ENCODE measurements at regions not wholly inside any gene's neighbourhood (a gene's known extent, or its start where the extent isn't known, plus 50 kb on each side); places are given as distances from the start of the nearest gene placed in this dataset.

- TF ChIP-seq IRF3 (IDR thresholded peaks at IDR 0.05; ENCODE audit: low read depth, low read length) (no peak), NRF1 (IDR thresholded peaks at IDR 0.05; ENCODE audit: low read depth, low read length) (no peak)
These were observed 381.4 kb upstream of the CD180 start (continued) for GRCh38 chr5:67578011-67578410.

- no peaks in the 10 kb centered on the region for H3K79me2 ChIP-seq (ENCODE audit: insufficient read depth)
- no peak for DNase-seq
- TF ChIP-seq GABPA (IDR thresholded peaks at IDR 0.05; ENCODE audit: low read depth) (no peak), YY1 (IDR thresholded peaks at IDR 0.05; ENCODE audit: low read depth) (no peak), NFIC (IDR thresholded peaks at IDR 0.05; ENCODE audit: borderline replicate concordance) (no peak), RCOR1 (IDR thresholded peaks at IDR 0.05; ENCODE audit: low read length) (no peak), RAD21 (IDR thresholded peaks at IDR 0.05; ENCODE audit: low read length) (no peak), MXI1 (IDR thresholded peaks at IDR 0.05; ENCODE audit: low read depth, low read length) (no peak), USF2 (IDR thresholded peaks at IDR 0.05; ENCODE audit: borderline replicate concordance, low read depth, low read length) (no peak), SMC3 (IDR thresholded peaks at IDR 0.05; ENCODE audit: low read depth, low read length) (no peak), FOXJ3 (CRISPR knock-in tag; IDR thresholded peaks at IDR 0.05) (no peak), TEAD4 (IDR thresholded peaks at IDR 0.05; ENCODE audit: borderline replicate concordance, insufficient read depth) (no peak), REST (IDR thresholded peaks at IDR 0.05; ENCODE audit: low read depth, low read length) (no peak), EP300 (IDR thresholded peaks at IDR 0.05; ENCODE audit: borderline replicate concordance in 1 of 2, low read depth in 1 of 2, low read length in 1 of 2) (no peak)
- no peaks in the 10 kb centered on the region for H3K36me3 ChIP-seq (replicated peaks in 1 of 2; ENCODE audit: control insufficient read depth in 1 of 2, insufficient read depth in 2 of 2, low read length in 1 of 2)
- no peak overlapping the region for H3K9ac ChIP-seq
- no peaks in the 10 kb centered on the region for H4K20me1 ChIP-seq (ENCODE audit: insufficient read depth)
- no peaks in the 10 kb centered on the region for H3K9me3 ChIP-seq
- no peak overlapping the region for H3K27ac ChIP-seq (ENCODE audit: low read depth in 2 of 2, low read length in 1 of 2)
- H3K27me3 ChIP-seq (ENCODE audit: insufficient read depth) = no peaks in the 10 kb centered on the region
- ChIA-PET POLR2A (no interaction called here), CTCF (no interaction called here)
- no peak overlapping the region for H3K4me3 ChIP-seq (ENCODE audit: low read depth in 2 of 2, low read length in 1 of 2)
- no peaks in the 10 kb centered on the region for H3K9me2 ChIP-seq
- no peak overlapping the region for H2AFZ ChIP-seq (ENCODE audit: low read depth)
- H3F3A ChIP-seq (replicated peaks; ENCODE audit: insufficient read depth) = no peaks in the 10 kb centered on the region
- H3K4me2 ChIP-seq = no peak overlapping the region
- H3K4me1 ChIP-seq (ENCODE audit: control insufficient read depth in 1 of 2, insufficient read depth in 2 of 2, low read depth in 1 of 2, low read length in 1 of 2) = no peaks in the 10 kb centered on the region
These were observed 380.8 kb upstream of the CD180 start for GRCh38 chr5:67577424-67577823.
